GM12892 (cell line): ENCODE measurements at regions not wholly inside any gene's neighbourhood (a gene's known extent, or its start where the extent isn't known, plus 50 kb on each side); places are given as distances from the start of the nearest gene placed in this dataset.

Experiments
- POLR2A ChIP-seq: IDR thresholded peaks from 2 replicates; pipeline ENCODE4 v1.6.1; 2011; ENCODE audit warnings: low read depth, low read length, control low read depth
- POLR2AphosphoS5 ChIP-seq: IDR thresholded peaks from 2 replicates; pipeline ENCODE4 v1.6.1; 2011; ENCODE audit warnings: low read depth, low read length, control low read depth
- TAF1 ChIP-seq: IDR thresholded peaks from 2 replicates; pipeline ENCODE4 v1.6.1; 2011; ENCODE audit warnings: low read depth, mild to moderate bottlenecking, control low read depth, low read length, borderline replicate concordance

DNA sequence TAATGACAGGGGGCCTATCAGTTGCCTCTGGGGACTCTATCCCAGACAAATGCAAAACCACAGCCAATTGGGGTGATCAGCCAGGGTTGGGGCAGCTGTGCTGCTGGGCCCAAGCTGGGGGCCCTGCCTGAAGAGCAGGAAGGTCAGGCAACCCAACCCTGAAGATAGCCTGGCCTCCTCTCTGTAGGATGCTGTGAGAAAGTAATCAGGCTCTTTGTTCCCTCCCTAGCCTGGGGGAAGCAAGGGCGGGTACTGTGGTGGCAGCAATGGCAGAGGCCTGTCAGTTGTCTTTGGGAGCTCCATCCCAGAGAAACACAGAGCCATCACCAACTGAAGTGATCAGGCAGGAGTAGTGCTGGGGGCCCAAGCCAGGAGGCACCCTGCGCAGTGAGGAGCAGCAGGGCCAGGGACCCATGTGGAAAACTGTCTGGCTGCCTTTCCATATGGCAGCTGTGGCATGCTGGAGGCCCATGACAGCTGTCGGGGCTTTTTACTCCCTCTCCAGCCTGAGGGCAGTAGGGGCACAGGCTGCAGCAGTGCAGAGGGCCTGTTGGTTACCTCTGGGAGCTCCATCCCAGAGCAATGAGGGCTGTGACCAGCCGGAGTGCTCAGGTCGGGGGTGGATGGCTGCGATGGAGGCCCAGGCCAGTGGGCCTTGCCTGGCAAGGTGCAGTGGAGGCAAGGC is 73.6 kb upstream of the ATP12A start:
- TF ChIP-seq POLR2A (no peak), TAF1 (no peak), POLR2AphosphoS5 (no peak)
